GM21619 (cell line): ENCODE measurements at regions not wholly inside any gene's neighbourhood (a gene's known extent, or its start where the extent isn't known, plus 50 kb on each side); places are given as distances from the start of the nearest gene placed in this dataset.

Experiments
- ATAC-seq: cut with Tn5 transposase; IDR thresholded peaks from one replicate; pipeline ENCODE4 v1.9.1; 2021; ENCODE audit not compliant: unreplicated experiment

DNA sequence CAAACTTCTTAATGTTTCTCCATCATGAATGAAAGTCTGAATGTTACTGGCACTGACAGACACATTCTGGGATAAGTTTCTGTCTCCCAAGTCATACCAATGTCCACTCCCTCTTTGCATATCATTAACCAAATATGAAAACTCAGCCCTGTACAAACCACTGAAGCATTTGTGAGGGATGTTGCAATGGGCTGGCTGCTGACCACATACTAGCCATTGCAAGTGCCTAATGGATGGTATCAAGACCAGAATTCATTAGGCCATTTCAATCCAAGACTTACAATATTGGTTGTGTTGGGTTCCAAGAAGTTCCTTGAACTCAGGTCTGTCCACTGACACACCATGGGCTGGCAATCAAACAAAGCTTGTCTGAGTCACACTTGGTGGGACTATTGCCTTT is 73.8 kb downstream of the CBLN2 start:
- no peak for ATAC-seq

DNA sequence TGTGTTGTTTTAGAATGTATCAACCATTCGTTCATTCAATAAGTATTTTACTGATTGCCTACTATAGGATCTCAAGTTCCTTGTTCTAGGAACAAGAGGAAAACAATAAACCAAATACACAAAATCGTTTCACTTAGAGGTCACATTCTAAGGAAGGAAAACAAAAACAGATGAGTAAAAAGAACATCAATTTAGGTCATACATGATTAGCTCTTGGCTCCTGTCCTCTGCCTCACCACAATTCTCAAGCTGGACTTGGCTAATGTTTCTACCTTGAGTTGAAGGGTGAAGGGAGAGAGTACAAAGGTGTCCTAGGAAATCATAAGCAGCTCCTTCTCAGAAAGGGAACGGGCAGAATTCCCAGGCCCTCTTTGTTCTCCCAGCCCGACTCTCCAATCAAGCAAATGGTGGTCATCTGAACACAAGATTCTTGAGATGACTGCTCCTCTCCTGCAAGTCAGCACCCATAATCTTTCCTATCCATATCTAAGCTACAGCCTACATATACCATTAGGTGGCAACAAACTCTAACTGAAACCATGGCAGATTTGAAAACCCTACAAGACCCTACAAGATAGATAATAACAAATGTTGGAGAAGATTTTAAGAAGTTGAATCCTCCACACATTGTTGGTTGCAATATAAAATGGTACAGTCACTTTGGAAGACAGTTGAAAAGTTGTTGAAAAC is 76.0 kb downstream of the CBLN2 start:
- ATAC-seq: no peak

DNA sequence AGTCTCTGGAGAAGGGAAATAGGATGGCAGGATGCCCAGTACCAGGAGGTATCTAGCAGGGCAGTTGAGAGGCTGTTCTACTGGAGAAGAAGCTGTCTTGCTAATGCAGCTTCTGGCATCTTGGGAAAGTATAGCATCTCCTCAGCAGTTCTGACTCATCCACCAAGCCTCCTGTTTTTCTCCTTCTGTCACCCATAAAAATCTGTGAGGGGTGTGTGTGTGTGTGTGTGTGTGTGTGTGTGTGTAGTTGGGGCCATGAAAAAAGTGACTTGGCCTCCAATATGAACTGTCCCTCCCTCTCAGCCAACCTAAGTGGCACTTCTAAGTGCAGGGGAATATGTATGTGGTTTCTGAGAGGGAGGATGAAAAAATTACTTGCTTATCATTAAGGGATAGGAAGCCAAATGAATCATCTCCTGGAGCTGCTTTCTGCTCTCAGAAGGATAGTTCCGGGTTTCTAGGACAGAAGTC is 83.9 kb downstream of the CBLN2 start:
- no peak for ATAC-seq

DNA sequence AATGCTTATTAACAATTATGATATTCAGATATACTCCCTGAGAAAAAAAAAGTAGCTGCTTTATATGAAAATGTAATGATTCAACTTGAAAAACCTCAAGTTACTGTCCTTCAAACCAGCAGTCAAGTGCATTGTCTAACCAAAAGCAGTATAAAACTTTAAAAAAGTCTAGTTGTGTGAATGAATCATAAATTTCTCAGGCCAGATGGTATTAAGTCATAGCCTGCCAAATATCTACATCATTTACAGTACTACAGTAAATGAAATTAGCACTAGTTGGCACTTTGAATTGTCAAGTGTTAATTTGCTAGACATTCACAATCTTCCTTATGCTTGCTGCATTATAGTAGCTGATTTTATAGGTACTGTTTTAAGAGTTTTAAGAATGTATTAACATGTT is 85.9 kb downstream of the CBLN2 start:
- ATAC-seq: no peak

DNA sequence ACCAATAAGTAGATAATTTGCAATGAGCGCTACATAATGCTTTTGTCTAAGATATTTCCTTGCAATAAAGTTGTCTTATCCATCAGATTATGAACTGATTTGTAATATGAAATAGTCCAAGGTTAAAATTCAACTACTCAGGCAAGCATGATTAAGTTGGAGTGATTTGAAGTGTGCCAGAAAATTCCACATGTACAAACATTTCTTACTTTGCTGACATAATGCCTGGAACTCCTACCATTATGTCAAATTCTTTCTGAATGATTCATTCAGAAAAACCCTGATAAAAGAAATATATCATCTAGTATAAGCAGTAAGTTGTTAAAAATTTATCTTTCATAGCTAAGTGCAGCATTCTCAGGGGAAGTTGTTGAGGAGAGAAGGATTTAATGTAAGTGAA is 87.3 kb downstream of the CBLN2 start:
- ATAC-seq: no peak

DNA sequence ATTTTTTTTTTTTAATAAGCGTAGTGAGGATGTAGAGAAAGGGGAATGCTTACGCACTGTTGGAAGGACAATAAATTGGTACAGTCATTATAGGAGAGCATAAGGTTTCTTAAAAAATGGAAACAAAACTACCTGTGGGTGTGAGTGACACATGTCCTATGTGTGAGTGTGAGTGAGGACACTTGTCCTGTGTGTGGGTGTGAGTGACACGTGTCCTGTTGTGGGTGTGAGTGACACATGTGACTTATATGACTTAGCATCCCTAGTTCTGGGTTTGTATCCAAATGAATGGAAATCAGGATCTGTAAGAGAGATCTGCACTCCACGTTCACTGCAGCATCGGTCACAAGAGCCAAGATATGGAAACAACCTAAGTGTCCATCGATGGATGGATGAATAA is 91.8 kb downstream of the CBLN2 start:
- no peak for ATAC-seq

DNA sequence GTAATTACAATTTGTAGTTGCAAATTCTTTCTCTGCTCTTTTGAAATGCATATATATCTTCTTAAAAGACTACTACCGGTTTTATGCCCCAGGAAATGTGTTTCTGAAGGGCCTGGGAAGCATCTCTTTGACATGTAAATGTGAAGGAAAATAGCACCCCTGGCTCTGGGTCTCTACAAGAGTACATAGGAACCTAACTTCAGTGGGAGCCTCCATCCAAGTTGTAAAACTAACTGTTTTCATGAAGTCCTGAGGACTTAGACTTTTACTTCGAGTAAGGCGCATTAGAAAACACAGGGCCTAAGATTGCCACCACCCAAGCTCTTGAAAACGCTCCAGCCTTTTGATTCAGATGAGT is 99.4 kb downstream of the CBLN2 start:
- ATAC-seq: no peak

DNA sequence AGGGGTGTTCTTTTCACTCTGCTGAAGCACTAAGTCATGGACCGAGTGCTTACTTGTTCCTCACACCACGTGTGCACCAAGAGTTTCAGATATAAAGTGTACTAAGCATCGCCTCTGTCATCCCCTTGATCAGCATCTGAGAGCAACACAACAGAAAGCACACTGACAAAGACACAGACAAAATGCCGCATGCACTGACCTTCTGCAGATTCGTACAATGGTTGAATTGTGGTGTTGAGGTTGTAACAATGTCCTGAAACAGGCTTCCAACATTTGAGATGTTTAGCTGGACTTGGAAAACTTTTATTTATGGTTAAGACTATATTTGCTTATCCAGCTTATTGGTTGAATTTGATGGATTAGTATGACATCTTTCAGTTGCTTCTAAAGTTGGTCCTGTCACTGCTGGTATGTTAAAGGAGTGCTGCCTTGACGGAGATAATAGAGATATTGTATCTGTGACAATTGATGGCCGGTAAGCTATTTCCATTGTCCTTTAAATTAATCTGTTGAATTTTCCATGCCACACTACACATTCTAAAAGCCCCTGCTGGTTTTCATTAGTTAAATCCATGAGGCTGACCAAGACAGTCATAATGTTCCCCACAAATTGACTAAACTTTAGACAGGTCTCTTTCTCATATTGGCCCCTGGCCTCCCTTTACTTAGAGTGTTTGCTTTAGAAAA is 99.9 kb downstream of the CBLN2 start:
- ATAC-seq: no peak

DNA sequence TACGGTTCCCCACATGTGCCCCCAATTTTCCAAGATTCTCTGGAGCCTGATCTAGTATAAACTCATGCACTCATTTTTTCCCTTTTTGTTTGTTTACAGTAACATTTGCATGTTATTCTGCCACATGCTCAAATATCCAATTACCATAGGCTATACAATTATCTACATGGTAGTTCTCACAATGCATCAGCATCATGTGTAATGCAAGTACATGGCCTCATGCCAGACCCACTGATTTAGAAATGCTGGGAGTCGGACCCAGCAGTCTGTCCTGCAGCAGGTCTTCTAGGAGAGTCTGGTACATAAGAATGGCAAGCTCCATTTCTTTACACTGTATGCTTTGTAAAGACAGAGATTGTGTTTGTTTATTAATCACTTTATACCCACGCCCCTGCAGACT is 107.7 kb downstream of the CBLN2 start:
- no peak for ATAC-seq

DNA sequence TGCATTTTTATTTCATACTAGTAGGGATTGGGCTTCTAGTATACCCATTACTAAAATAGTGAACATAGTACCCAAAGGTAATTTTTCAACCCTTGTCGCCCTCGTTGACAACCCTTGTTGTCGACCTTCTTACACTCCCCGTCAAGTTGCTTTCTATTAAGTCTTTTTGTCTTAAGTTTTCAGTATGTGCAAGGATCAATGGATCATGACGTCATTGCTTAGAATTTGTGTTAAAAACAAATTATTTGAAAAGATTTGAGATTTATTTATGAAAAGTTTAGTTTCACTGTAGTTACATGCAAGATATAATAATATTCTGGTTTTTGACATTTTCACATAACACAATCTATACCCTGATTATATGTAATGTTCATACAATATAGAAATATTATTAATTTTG is 110.4 kb downstream of the CBLN2 start:
- ATAC-seq: no peak

DNA sequence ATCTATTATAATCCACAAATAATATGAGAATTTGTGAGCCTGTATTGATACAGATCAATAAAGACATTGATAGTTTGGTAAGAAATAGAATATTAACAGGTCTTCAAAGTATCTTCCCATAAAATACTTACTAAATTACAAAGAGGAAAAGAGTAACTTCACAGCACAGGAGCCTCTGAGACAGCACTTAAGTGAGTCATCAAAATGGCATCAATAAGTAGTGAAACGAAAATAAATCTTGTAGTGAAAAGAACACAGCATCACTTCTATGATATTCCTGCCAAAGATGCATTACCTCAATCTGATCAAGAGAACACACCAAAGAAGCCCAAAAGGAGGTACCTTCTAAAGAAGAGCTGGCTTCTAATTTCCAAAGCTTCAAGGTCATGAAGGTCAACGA is 116.4 kb downstream of the CBLN2 start:
- no peak for ATAC-seq

DNA sequence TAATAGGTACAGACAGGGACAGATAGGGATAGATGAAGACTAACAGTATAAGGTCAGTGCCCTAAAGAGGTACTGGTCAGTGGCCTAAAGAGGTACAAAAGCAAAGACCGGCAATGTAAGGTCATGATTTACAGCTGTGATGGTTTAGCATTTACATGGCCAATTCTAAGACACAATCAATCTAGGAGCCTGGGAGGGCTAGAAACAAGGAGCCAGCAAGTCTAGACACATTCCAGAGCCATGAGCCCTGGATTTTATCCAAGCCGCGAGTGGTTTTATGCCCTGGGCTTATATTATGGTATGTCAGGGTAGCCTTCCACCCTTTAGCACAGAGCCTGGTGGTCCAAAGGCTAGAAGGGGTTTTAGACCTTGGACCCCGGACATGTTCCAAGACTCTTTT is 124.2 kb downstream of the CBLN2 start:
- no peak for ATAC-seq

DNA sequence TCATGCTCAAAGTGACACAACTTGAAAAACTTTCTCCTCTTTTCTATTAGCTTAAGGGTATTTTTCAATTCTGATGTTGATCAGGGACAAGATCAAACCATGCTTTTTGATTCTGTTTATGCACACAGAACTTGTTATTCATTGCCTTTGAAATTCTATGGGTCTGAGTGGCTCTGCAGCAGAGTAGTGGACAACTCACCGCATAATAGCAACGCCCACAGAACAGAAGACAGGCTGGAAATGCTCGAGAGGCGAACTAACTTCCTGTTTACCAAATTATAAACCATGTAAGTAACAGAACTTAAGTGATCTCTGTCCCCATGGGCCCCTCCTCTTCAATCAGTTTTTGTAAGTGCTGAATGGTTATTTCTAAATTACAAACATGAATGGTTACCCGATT is 131.2 kb downstream of the CBLN2 start:
- ATAC-seq: no peak

DNA sequence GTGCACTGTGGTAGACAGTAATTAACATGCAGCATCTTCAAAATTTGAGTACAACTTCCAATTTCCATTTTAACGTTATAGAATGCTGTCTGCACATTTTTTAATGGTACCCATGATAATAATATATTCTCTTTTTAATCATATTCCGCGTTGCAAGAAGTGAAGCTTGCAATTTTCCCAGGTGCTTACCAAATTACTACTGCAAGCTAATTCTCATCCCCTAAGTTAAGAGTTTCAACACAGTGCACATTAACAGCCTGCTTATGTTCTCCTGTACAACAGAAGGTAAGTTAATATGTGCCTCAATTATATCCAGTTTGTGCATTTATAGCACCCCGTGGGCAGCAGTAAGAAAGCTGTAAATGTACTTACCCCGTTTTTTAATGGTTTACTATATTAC is 132.9 kb downstream of the CBLN2 start:
- no peak for ATAC-seq

DNA sequence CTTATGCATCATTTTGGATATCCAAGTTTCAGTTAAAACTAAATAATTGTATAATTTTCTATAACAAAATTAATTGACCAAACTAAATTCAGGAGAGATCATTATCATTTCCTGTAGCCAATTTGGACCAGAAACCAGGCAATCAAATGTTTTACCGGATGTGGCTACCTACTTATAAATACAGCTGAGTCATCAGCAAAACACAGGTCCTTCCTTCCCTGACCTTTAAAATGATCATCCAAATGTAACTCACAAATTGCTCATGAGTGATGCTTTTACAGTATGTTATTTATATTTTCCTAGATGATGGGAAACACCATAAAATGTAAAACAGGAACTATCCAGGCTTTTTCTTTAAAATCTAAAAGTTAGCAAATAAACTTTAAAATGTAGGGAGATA is 133.7 kb downstream of the CBLN2 start:
- ATAC-seq: no peak

DNA sequence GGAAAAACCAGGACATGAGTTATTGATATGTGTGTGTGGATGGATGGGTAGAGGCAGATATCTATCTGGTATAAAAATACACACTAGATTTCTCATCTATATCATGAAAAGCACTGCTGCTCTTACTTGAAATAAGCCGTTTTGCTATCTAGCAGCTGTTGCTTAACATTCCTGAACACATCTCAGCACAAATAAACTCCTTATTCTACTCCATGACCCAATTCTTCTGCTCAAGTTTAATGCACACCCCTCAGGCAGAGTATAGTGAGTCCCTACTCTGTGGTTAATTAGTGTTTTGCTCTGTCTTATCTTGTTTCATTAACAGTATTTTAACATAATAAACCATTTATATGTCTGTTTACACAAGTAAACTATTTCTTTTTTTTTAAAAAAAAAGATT is 134.2 kb downstream of the CBLN2 start:
- ATAC-seq: no peak

DNA sequence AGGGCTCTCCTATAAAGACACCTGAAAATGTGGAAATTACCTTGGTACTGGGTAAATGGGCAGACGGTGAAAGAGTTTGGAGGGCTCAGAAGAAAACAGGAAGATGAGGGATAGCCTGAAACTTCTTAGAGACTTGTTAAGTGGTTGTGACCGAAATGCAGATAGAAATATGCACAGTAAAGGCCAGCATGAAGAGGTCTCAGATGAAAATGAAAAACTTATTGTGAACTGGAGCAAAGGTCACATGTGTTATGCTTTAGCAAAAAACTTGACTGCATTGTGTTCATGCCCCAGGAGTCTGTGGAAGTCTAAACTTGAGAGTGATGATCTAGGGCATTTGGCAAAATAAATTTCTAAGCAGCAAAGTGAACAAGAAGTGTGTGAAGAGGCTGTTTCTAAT is 137.1 kb downstream of the CBLN2 start:
- ATAC-seq: no peak

DNA sequence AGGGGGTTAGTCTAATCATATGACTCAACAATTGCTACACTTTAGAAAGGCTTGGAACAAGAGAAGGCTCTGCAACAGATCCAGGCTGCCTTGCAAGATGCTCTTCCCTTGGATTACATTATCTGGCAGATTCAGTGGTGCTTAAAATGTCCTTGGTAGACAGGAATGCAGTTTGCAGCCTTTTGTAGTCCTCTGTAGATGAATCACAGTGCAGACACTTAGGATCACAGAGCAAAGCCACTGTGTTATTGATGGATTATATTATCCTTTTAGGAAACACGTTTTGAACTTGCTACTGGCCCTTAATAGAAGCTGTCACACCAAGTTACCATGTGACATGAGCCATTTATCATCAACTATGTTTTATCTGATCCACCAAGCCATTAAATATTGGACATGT is 152.2 kb downstream of the CBLN2 start:
- ATAC-seq: no peak

DNA sequence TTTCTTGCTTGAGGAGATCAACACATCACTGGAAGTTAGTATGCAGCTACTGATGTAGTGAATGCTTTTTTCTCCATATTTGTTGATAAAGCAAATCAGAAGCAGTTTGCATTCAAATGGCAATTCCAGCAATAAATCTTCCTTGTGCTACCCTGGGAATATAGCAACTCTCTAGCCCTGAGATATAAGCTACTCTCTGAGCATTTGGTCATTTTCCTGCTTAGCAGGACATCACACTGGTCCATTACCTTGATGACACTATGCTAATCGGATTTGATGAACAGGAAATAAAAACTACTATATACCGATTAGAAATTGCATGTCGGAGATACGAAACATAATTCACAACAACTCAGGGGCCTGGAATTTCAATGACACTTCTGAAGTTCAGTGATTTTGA is 152.7 kb downstream of the CBLN2 start:
- ATAC-seq: no peak

DNA sequence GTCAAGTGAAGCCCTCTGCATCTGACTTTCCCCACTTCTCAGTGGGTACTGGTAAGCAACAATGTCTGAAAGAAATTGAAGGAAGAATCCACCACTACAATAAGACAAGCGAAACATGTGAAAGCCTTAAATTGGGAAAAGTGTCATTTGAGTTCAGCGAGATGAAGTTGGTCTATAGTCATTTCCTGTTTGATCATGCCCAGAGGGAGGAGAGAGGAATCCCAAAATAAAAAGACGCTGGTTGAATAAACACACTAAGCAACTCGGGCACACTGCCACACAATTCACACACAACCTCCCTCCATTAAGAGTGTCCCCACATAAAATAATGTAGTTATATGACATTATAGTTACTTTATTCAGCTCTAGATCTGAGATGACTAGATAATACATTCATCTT is 166.1 kb downstream of the CBLN2 start:
- no peak for ATAC-seq

DNA sequence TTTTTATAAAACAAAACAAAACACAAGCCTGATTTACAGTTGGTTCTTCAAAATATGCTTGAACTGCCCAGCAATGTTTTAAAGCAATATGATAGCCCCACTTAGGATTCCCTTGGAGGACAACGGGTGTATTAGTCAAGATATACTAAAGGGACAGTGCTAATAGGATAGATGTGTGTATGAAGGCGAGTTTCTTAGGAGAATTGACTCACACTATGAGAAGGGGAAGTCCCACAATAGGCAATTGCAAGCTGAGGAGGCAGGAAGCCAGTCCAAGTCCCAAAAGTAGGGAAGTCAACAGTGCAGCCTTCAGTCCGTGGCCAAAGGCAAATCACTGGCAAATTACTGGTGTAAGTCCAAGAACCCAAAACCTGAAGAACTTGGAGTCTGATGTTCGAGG is 167.9 kb downstream of the CBLN2 start:
- ATAC-seq: no peak

DNA sequence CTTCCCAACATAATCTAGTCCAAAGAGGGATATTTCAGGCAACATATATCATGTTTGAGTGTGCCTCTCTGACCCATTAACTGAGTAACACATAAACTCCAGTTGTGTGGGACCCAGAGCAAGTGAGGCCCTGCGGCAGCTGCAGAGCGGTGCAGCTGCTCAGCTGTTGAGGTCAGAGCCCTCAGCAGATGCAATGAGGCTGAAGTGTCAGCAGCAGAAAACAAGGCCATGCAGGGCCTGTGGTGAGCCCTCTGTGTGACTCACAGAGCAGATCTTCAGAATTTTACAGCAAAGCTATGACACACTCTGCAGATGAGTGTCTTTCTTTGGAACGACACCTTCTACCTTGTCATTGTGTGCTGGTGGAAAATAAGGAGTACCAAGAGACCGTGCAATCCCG is 168.5 kb downstream of the CBLN2 start:
- ATAC-seq: no peak

DNA sequence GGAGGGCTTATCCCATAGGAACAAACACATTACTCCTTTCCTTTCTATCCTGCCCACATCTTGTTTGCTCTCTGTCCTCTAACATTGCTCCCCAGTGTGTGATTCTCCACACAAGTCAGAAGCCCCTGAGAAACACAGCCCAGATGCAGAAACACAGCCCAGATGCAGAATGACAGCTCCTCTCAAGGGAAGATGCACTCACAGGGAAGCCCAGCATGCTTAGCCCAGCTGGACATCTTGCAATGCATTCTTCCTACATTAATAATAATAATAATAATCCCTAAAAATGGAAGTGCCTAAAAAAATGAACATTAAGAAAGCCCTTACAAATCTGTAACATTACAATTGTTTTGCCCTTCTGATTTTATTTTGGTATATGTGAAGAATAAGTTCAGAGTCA is 172.1 kb downstream of the CBLN2 start:
- ATAC-seq: no peak
